WTC11 (cell line): ENCODE measurements at regions not wholly inside any gene's neighbourhood (a gene's known extent, or its start where the extent isn't known, plus 50 kb on each side); places are given as distances from the start of the nearest gene placed in this dataset.

ENCODE experiments used
- ATAC-seq: fragments of 200-7000 bp; cut with Tn5 transposase; 2 replicates; pipeline ENCODE4 v1.10.0; 2021; ENCODE audit warnings: mild to moderate bottlenecking, moderate library complexity
- CTCF ChIA-PET: fragments of 300-600 bp; sonication (Branson Sonifier 250); formaldehyde crosslinking; loops from one replicate; lab custom pipeline; 2021; ENCODE audit warnings: antibody characterized with exemption; lab: Charles Lee
- POLR2A ChIA-PET: fragments of 350-600 bp; sonication (Branson Sonifier 250); formaldehyde crosslinking; loops from one replicate; lab custom pipeline; 2021; ENCODE audit warnings: antibody characterized with exemption; lab: Charles Lee
- DNase-seq: peaks from one replicate; pipeline ENCODE4 v3.0.0; 2021; ENCODE audit warnings: low spot score
- H3K27ac Mint-ChIP-seq: 2 replicates; pipeline ENCODE4 v1.8.0; 2021; ENCODE audit warnings: mixed read lengths
- H3K27me3 Mint-ChIP-seq: 2 replicates; pipeline ENCODE4 v1.8.0; 2021; ENCODE audit warnings: low read depth, mild to moderate bottlenecking, moderate library complexity, mixed read lengths
- H3K36me3 Mint-ChIP-seq: 2 replicates; pipeline ENCODE4 v1.8.0; 2021; ENCODE audit warnings: mixed read lengths
- H3K4me1 Mint-ChIP-seq: 2 replicates; pipeline ENCODE4 v1.8.0; 2022; ENCODE audit warnings: mixed read lengths
- H3K4me3 Mint-ChIP-seq: 2 replicates; pipeline ENCODE4 v1.8.0; 2021; ENCODE audit warnings: mild to moderate bottlenecking, moderate library complexity, mixed read lengths
- H3K9me3 Mint-ChIP-seq: 2 replicates; pipeline ENCODE4 v1.8.0; 2021; ENCODE audit warnings: mixed read lengths
- ARID4B ChIP-seq: sonication (generic); formaldehyde crosslinking; IDR thresholded peaks from 2 replicates; pipeline ENCODE4 v1.8.0; 2023; ENCODE audit warnings: missing genetic modification reagents, mild to moderate bottlenecking, borderline replicate concordance
- CTCF ChIP-seq: fragments of 200-600 bp; IDR thresholded peaks from 2 replicates; pipeline ENCODE4 v1.8.0; 2022; ENCODE audit warnings: antibody characterized with exemption
- E2F1 ChIP-seq: sonication (generic); formaldehyde crosslinking; IDR thresholded peaks from 2 replicates; pipeline ENCODE4 v1.8.0; 2022; ENCODE audit warnings: mild to moderate bottlenecking, missing genetic modification reagents
- FOXK1 ChIP-seq: sonication (generic); formaldehyde crosslinking; IDR thresholded peaks from 2 replicates; pipeline ENCODE4 v1.8.0; 2022; ENCODE audit warnings: mild to moderate bottlenecking, moderate library complexity, missing genetic modification reagents
- HMGA2 ChIP-seq: fragments of 250-450 bp; sonication (Bioruptor Pico); IDR thresholded peaks from 2 replicates; pipeline ENCODE4 v1.4.0; 2021; ENCODE audit warnings: mild to moderate bottlenecking, moderate library complexity
- JAZF1 ChIP-seq: fragments of 250-450 bp; sonication (Bioruptor Pico); IDR thresholded peaks from 2 replicates; pipeline ENCODE4 v1.9.0; 2021; ENCODE audit warnings: moderate library complexity, mild to moderate bottlenecking, inconsistent platforms
- MAX ChIP-seq: sonication (generic); formaldehyde crosslinking; IDR thresholded peaks from 2 replicates; pipeline ENCODE4 v1.8.0; 2022; ENCODE audit warnings: mild to moderate bottlenecking, missing genetic modification reagents
- NFATC4 ChIP-seq: fragments of 250-450 bp; sonication (Bioruptor Pico); IDR thresholded peaks from 2 replicates; pipeline ENCODE4 v1.9.0; 2021; ENCODE audit warnings: mild to moderate bottlenecking
- SMAD3 ChIP-seq: sonication (generic); formaldehyde crosslinking; IDR thresholded peaks from 2 replicates; pipeline ENCODE4 v1.8.0; 2022; ENCODE audit warnings: missing genetic modification reagents, mild to moderate bottlenecking, borderline replicate concordance
- USF2 ChIP-seq: sonication (generic); formaldehyde crosslinking; IDR thresholded peaks from 2 replicates; pipeline ENCODE4 v1.8.1; 2023; ENCODE audit warnings: mild to moderate bottlenecking, missing genetic modification reagents, moderate library complexity
- ZSCAN18 ChIP-seq: fragments of 250-450 bp; sonication (Bioruptor Pico); IDR thresholded peaks from 2 replicates; pipeline ENCODE4 v2.1.2; 2022; ENCODE audit warnings: mild to moderate bottlenecking, moderate library complexity

- TF ChIP-seq SMAD3 (CRISPR knock-in tag) (no peak), HMGA2 (CRISPR knock-in tag) (no peak)
Observed at GRCh38 chr16:63806794-63807506, 1314.9 kb downstream of the CDH11 start (continued).

- H3K4me1 Mint-ChIP-seq, result peaks cover 8% of the 10 kb centered on the region
- ATAC-seq (no peak), DNase-seq (no peak)
- TF ChIP-seq FOXK1 (CRISPR knock-in tag), result no peak
- no peak for TF ChIP-seq SMAD3 (CRISPR knock-in tag)
- TF ChIP-seq E2F1 (CRISPR knock-in tag), result no peak
- no peak for TF ChIP-seq USF2 (CRISPR knock-in tag)
- no peak for TF ChIP-seq MAX (CRISPR knock-in tag)
- no peak for TF ChIP-seq NFATC4 (CRISPR knock-in tag)
- TF ChIP-seq ARID4B (CRISPR knock-in tag), result no peak
- no peak for TF ChIP-seq JAZF1 (CRISPR knock-in tag)
- no peak overlapping the region for H3K27ac Mint-ChIP-seq
- peaks cover 3% of the 10 kb centered on the region; the same call in 1 of the 2 replicates for H3K9me3 Mint-ChIP-seq
- H3K4me3 Mint-ChIP-seq, result no peak overlapping the region
- ChIA-PET CTCF (interaction anchor here (0.8 kb wide), 1 partner anchor 342 kb away, joined by 3 read pairs; no protein-coding TSS in a partner anchor), POLR2A (no interaction called here)
- H3K36me3 Mint-ChIP-seq, result no peaks in the 10 kb centered on the region
- no peaks in the 10 kb centered on the region for H3K27me3 Mint-ChIP-seq
Observed at GRCh38 chr16:63804126-63804525, 1317.7 kb downstream of the CDH11 start.

GRCh38 chr16:63789603-63790002, 1332.3 kb downstream of the CDH11 start:
- ATAC-seq, result 0 out of 2 replicates have a peak, but pooled peaks have one; percentile 38
- Mint-ChIP-seq H3K4me3 (no peak overlapping the region), H3K27ac (no peak overlapping the region), H3K36me3 (peaks cover 52% of the 10 kb centered on the region), H3K9me3 (peaks cover 50% of the 10 kb centered on the region), H3K27me3 (peaks cover 4% of the 10 kb centered on the region)
- DNase-seq, result no peak
- POLR2A ChIA-PET, result no interaction called here
- CTCF ChIA-PET, result no interaction called here
- 0 out of 2 replicates have a peak, but pooled peaks have one; percentile 20 for TF ChIP-seq CTCF
- no peak for TF ChIP-seq ZSCAN18
- TF ChIP-seq, all 79 proteins: peak for 1
- peaks cover 8% of the 10 kb centered on the region for H3K4me1 Mint-ChIP-seq
